Gastroesophageal sphincter (tissue), 4 donors: ENCODE measurements at regions not wholly inside any gene's neighbourhood (a gene's known extent, or its start where the extent isn't known, plus 50 kb on each side); places are given as distances from the start of the nearest gene placed in this dataset.
"Not testable (repeated sequence)": the region's sequence is repeated elsewhere in the genome, so short reads cannot be mapped to it uniquely, and the experiment has no call there.

ENCODE experiments used
- ATAC-seq: fragments of 150-250 bp; one replicate; pipeline ENCODE4 v1.9.1; 2016; ENCODE audit warnings: mild to moderate bottlenecking, moderate library complexity
- H3K27ac ChIP-seq, 4 donors: fragments of 200-600 bp; sonication (generic) in 3 of 4; 1 replicate in 3 of 4; 2 replicates in 1 of 4; pipeline ENCODE4 v1.5.1; 2016 to 2019
- H3K27me3 ChIP-seq: fragments of 200-600 bp; sonication (generic); one replicate; pipeline ENCODE4 v1.5.1; 2019
- H3K36me3 ChIP-seq, 2 donors: fragments of 200-600 bp; sonication (generic); one replicate each; pipeline ENCODE4 v1.5.1; 2019; ENCODE audit warnings: control low read depth in 1 of 2
- H3K4me1 ChIP-seq, 3 donors: fragments of 200-600 bp; sonication (generic); 1 replicate in 2 of 3; 2 replicates in 1 of 3; pipeline ENCODE4 v1.5.1; 2016 to 2019; ENCODE audit warnings: control low read depth in 2 of 3
- H3K4me3 ChIP-seq, 2 donors: fragments of 200-600 bp; sonication (generic); one replicate each; pipeline ENCODE4 v1.5.1; 2019; ENCODE audit warnings: mild to moderate bottlenecking in 1 of 2, moderate library complexity in 1 of 2
- H3K9me3 ChIP-seq, 3 donors: fragments of 200-600 bp; sonication (generic); one replicate each; pipeline ENCODE4 v1.5.1; 2017 to 2019; ENCODE audit warnings: control low read depth in 2 of 3
- CTCF ChIP-seq, 4 experiments: fragments of 200-600 bp in 2 of 4; fragments of 450-650 bp in 2 of 4; sonication (generic) in 1 of 4; IDR thresholded peaks; one replicate each; pipeline ENCODE4 v1.5.1; 2017 to 2019; ENCODE audit warnings: antibody characterized with exemption in 4 of 4, mild to moderate bottlenecking in 2 of 4, moderate library complexity in 2 of 4
- EP300 ChIP-seq: sonication (generic); formaldehyde crosslinking; IDR thresholded peaks from one replicate; pipeline ENCODE4 v1.6.1; 2017; ENCODE audit warnings: antibody characterized with exemption, mild to moderate bottlenecking
- POLR2A ChIP-seq, 2 donors: fragments of 450-650 bp; IDR thresholded peaks; one replicate each; pipeline ENCODE4 v1.6.1; 2017; ENCODE audit warnings: antibody characterized with exemption in 2 of 2, mild to moderate bottlenecking in 2 of 2, moderate library complexity in 1 of 2
- POLR2AphosphoS5 ChIP-seq: sonication (generic); formaldehyde crosslinking; IDR thresholded peaks from one replicate; pipeline ENCODE4 v1.6.1; 2017; ENCODE audit warnings: antibody characterized with exemption
- whole genome bisulfite sequencing, 2 donors: methylation state at CpG; one replicate each; pipeline ENCODE4 v1.1.5; 2018; ENCODE audit warnings: low coverage in 1 of 2; 5-methylcytosine and 5-hydroxymethylcytosine counted together

GRCh38 chr1:115160728-115161127 lies 71.4 kb upstream of the TSPAN2 start:
- no peaks in the 10 kb centered on the region for H3K9me3 ChIP-seq
- H3K4me1 ChIP-seq: peaks cover 0 to 8% (median 8%) of the 10 kb centered on the region in 3 donors
- TF ChIP-seq CTCF (IDR thresholded peaks at IDR 0.05) (no peak), POLR2AphosphoS5 (no peak), POLR2A (IDR thresholded peaks at IDR 0.05) (no peak), EP300 (no peak)
- no peak for ATAC-seq
- no peak overlapping the region for H3K4me3 ChIP-seq
- H3K27ac ChIP-seq: no peak overlapping the region
- no peaks in the 10 kb centered on the region for H3K36me3 ChIP-seq
- H3K27me3 ChIP-seq: no peaks in the 10 kb centered on the region

DNA sequence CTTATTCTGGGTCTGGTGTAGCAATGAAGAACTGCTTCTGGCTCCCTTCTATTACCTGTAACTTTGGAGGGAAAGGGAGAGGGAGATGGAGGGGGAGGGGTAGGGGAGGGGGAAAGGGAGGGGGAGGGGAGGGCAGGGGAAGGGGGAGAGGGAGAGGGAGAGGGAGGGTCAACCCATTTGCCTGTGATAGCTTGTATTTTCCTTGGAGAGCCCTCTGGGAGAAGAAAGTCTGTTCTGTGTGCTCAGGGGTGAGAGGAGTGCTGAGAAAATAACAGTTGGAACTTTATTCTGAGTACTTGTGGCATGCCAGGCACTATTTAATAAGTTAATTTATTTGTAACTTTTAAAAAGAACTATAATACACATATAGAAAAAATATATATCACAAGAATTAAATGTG lies 70.7 kb upstream of the TSPAN2 start:
- no peak for ATAC-seq
- Histone ChIP-seq H3K9me3 (no peaks in the 10 kb centered on the region), H3K4me1 (peaks cover 0 to 8% (median 8%) of the 10 kb centered on the region in 3 donors), H3K27me3 (no peaks in the 10 kb centered on the region), H3K36me3 (no peaks in the 10 kb centered on the region), H3K27ac (no peak overlapping the region), H3K4me3 (no peak overlapping the region)
- TF ChIP-seq CTCF (IDR thresholded peaks at IDR 0.05): no peak
- no peak for TF ChIP-seq POLR2A (IDR thresholded peaks at IDR 0.05)
- no peak for TF ChIP-seq POLR2AphosphoS5
- no peak for TF ChIP-seq EP300

- WGBS, 2 donors: 0 to 40% methylated on average over 1 of the region's 2 CpGs
- Histone ChIP-seq H3K36me3 (no peaks in the 10 kb centered on the region), H3K27ac (peak overlapping the region in 2 of 4 donors; percentile 30 to 54), H3K9me3 (no peaks in the 10 kb centered on the region), H3K27me3 (no peaks in the 10 kb centered on the region), H3K4me3 (no peak overlapping the region), H3K4me1 (peaks cover 0 to 8% (median 8%) of the 10 kb centered on the region in 3 donors)
- TF ChIP-seq CTCF (IDR thresholded peaks at IDR 0.05) (no peak), POLR2A (IDR thresholded peaks at IDR 0.05) (no peak)
- ATAC-seq: no peak
Observed at GRCh38 chr1:115158181-115158580, 68.9 kb upstream of the TSPAN2 start.

GRCh38 chr1:115156826-115157468 lies 67.6 kb upstream of the TSPAN2 start:
- H3K4me3 ChIP-seq: no peak overlapping the region
- 85 to 100% methylated on average over 2 to 4 of the region's 4 CpGs for WGBS, 2 donors
- no peaks in the 10 kb centered on the region for H3K36me3 ChIP-seq
- no peaks in the 10 kb centered on the region for H3K9me3 ChIP-seq
- no peak for TF ChIP-seq CTCF (IDR thresholded peaks at IDR 0.05)
- TF ChIP-seq EP300: no peak
- no peak for TF ChIP-seq POLR2AphosphoS5
- TF ChIP-seq POLR2A (IDR thresholded peaks at IDR 0.05): no peak
- peak; percentile 65 for ATAC-seq
- no peaks in the 10 kb centered on the region for H3K27me3 ChIP-seq
- H3K4me1 ChIP-seq: peaks cover 0 to 8% (median 8%) of the 10 kb centered on the region in 3 donors
- H3K27ac ChIP-seq: peak overlapping the region in 1 of 4 donors; percentile 54

DNA sequence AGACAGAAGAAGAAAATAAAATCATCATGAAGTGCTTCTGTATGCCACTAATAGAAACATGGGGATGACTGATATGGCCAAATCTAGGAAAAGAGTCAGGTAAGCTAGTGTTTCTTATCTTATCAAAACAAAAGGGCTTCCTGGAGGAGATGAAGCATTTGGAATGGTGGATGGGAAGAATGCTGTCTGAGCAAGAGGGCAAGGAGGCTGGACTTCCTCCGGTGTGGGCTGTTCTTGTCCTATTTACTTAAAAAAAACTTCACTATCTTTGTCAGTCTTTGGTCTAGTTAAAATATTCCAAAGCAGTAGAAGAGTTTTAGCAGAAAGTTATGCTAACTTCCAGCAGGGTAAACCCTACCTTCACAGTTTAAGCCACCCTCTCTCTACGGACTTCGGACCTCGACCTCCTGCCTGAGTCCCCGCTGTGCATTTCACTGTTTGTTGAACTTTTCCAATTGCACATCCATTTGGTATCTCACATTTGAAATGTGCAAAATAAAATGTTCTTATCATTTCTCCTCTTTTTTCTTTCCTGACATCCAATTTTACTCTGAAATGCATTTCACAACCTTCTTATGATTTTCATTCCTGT lies 64.8 kb upstream of the TSPAN2 start:
- Histone ChIP-seq H3K27ac (no peak overlapping the region), H3K4me3 (no peak overlapping the region), H3K36me3 (no peaks in the 10 kb centered on the region), H3K9me3 (no peaks in the 10 kb centered on the region), H3K4me1 (peaks cover 0 to 8% (median 8%) of the 10 kb centered on the region in 3 donors), H3K27me3 (no peaks in the 10 kb centered on the region)
- TF ChIP-seq POLR2AphosphoS5 (no peak), CTCF (IDR thresholded peaks at IDR 0.05) (no peak), EP300 (no peak), POLR2A (IDR thresholded peaks at IDR 0.05) (no peak)
- no peak for ATAC-seq
- 93 to 95% methylated on average over 3 to 5 of the region's 5 CpGs for WGBS, 2 donors

- not testable (repeated sequence) for H3K4me1 ChIP-seq, ATAC-seq, H3K27ac ChIP-seq, H3K9me3 ChIP-seq, H3K4me3 ChIP-seq, H3K36me3 ChIP-seq
- peaks cover 15% of the 10 kb centered on the region for H3K27me3 ChIP-seq
- 40% methylated on average over 5 of the region's 22 CpGs; no CpG with 5 or more reads in 1 of the 2 donors for WGBS, 2 donors
Observed at GRCh38 chr1:115147928-115148327, 58.6 kb upstream of the TSPAN2 start.
